Osteoblast (primary cell): ENCODE measurements at regions not wholly inside any gene's neighbourhood (a gene's known extent, or its start where the extent isn't known, plus 50 kb on each side); places are given as distances from the start of the nearest gene placed in this dataset.

Experiments used
- DNase-seq: peaks from one replicate; pipeline ENCODE4 v3.0.0; 2011; ENCODE audit warnings: low spot score, mixed read lengths; ENCODE audit not compliant: insufficient read length; ENCODE audit errors: missing footprints
- H2AFZ ChIP-seq: 2 replicates; pipeline ENCODE4 v1.6.0; 2011; ENCODE audit warnings: mild to moderate bottlenecking, low read length
- H3K27ac ChIP-seq: 2 replicates; pipeline ENCODE4 v1.5.1; 2011; ENCODE audit warnings: mild to moderate bottlenecking, low read depth, low read length, moderate library complexity
- H3K27me3 ChIP-seq: 2 replicates; pipeline ENCODE4 v1.6.0; 2012; ENCODE audit warnings: mild to moderate bottlenecking, control low read depth, inconsistent platforms, low read length, moderate library complexity; ENCODE audit not compliant: insufficient read depth
- H3K36me3 ChIP-seq: 2 replicates; pipeline ENCODE4 v1.5.1; 2011; ENCODE audit warnings: mild to moderate bottlenecking, low read length, control low read depth, moderate library complexity; ENCODE audit not compliant: insufficient read depth
- H3K4me1 ChIP-seq: 2 replicates; pipeline ENCODE4 v1.5.1; 2011; ENCODE audit warnings: mild to moderate bottlenecking, low read length, control low read depth, moderate library complexity; ENCODE audit not compliant: insufficient read depth
- H3K4me2 ChIP-seq: 2 replicates; pipeline ENCODE4 v1.6.0; 2011; ENCODE audit warnings: mild to moderate bottlenecking, low read length; ENCODE audit not compliant: insufficient read depth
- H3K4me3 ChIP-seq: fragments of 200-600 bp; sonication (generic); 3 replicates; pipeline ENCODE4 v1.5.1; 2012; ENCODE audit warnings: mild to moderate bottlenecking, low read length, inconsistent platforms; ENCODE audit not compliant: insufficient read depth
- H3K79me2 ChIP-seq: 2 replicates; pipeline ENCODE4 v1.6.0; 2012; ENCODE audit warnings: mild to moderate bottlenecking, low read length, control low read depth, inconsistent platforms; ENCODE audit not compliant: insufficient read depth
- H3K9me3 ChIP-seq: 2 replicates; pipeline ENCODE4 v1.5.1; 2011; ENCODE audit warnings: low read depth, low read length, control low read depth
- H4K20me1 ChIP-seq: 2 replicates; pipeline ENCODE4 v1.6.0; 2012; ENCODE audit warnings: mild to moderate bottlenecking, low read length, control low read depth; ENCODE audit not compliant: insufficient read depth
- TF ChIP-seq, protein P1 (sequence below): IDR thresholded peaks from 2 replicates; pipeline ENCODE4 v1.5.1; 2011; ENCODE audit warnings: mild to moderate bottlenecking, low read depth, low read length, moderate library complexity; ENCODE audit errors: extremely low read depth

DNA sequence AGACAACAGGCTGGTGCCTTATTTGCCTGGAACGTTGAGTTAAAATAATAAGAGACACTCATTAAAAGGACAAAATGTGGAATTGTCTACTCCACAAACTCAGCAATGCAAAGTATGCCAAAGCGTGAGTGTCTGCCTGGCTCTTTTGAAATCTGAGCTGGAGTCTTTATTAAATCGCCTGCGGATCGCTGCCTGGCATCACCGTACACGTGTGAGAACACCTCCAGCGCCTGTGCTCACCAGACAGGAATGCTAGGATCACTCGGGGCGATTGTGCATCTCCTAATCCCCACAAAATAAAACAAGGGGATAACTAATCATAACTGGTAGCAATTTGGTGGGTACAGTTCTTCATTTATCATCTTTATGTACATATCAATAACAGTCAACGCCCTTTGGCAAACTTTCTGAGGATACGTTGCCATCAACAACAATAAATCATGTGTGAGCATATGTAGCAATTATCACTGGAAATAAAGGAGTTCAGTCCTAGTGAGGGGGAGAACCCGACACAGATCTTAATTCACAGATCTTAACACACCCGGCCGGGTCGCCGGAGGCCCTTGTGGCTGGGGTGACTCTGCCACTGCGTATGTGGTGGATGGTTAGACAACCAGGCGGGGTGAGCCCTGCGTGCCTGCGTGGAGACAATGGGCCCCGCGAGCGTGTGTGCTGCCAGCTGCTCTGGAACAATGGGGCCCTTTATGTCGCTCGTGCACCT, 284.9 kb upstream of the IRX1 start:
- Histone ChIP-seq H3K36me3 (no peaks in the 10 kb centered on the region), H3K79me2 (no peaks in the 10 kb centered on the region), H3K4me3 (no peak overlapping the region), H3K27me3 (no peaks in the 10 kb centered on the region), H3K9me3 (no peaks in the 10 kb centered on the region), H4K20me1 (no peaks in the 10 kb centered on the region), H3K4me1 (no peaks in the 10 kb centered on the region), H3K4me2 (no peak overlapping the region), H3K27ac (no peak overlapping the region), H2AFZ (no peak overlapping the region)
- TF ChIP-seq, protein P1, sequence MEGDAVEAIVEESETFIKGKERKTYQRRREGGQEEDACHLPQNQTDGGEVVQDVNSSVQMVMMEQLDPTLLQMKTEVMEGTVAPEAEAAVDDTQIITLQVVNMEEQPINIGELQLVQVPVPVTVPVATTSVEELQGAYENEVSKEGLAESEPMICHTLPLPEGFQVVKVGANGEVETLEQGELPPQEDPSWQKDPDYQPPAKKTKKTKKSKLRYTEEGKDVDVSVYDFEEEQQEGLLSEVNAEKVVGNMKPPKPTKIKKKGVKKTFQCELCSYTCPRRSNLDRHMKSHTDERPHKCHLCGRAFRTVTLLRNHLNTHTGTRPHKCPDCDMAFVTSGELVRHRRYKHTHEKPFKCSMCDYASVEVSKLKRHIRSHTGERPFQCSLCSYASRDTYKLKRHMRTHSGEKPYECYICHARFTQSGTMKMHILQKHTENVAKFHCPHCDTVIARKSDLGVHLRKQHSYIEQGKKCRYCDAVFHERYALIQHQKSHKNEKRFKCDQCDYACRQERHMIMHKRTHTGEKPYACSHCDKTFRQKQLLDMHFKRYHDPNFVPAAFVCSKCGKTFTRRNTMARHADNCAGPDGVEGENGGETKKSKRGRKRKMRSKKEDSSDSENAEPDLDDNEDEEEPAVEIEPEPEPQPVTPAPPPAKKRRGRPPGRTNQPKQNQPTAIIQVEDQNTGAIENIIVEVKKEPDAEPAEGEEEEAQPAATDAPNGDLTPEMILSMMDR = no peak
- DNase-seq = no peak

DNA sequence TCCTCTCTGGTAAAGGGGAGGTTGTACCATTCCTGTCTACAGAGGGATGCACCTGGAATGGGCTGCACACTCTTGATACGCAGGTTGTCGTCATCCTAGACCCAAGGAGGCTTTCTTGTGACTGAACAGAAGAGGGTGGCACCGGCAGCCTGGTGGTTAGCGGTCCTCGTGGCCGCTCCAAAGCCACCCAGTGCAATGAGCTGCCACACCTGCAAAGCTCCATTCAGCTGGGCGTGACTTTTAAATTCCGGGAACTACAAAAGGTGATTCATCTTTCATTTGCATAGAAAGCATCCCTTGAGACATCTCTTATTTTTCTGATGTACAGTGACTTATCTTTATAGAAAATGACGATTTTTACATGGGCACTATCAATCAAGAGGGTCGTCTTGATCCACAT, 286.1 kb upstream of the IRX1 start:
- Histone ChIP-seq H3K4me3 (no peak overlapping the region), H3K9me3 (no peaks in the 10 kb centered on the region), H3K4me1 (no peaks in the 10 kb centered on the region), H3K27ac (no peak overlapping the region), H3K27me3 (no peaks in the 10 kb centered on the region), H4K20me1 (no peaks in the 10 kb centered on the region), H2AFZ (no peak overlapping the region), H3K79me2 (no peaks in the 10 kb centered on the region), H3K4me2 (no peak overlapping the region), H3K36me3 (no peaks in the 10 kb centered on the region)
- DNase-seq = no peak
- TF ChIP-seq, protein P1 = no peak

DNA sequence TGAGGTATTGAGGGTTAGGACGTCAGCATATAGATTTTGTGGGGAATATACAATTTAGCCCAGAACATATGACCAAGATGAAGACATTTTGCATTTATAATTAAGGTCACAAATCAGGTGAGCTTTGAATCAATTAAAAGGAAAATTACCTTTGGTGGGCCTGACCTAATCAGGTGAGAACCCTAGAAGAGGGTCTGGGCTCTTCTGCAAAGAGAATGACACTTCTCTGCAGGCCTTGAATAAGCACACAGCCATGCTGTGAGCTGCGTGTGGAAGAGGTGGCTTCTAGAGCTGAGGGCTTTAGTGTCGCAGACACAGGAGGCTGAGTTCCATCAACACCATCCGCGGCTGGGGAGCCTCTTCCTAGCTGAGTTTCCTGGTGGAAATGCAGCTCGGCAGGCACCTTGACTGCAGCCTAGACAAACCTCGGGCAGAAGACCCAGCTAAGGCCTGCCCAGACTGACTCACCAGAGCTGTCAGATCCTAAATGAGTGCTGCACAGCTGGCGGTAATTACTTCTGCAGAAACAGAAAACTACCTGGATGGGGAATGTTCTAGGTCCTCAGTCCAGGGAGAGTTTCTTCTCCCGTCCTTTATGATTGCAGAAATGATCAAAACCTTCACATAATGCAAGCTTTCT, 287.5 kb upstream of the IRX1 start:
- TF ChIP-seq, protein P1 = no peak
- DNase-seq = peak; percentile 65
- Histone ChIP-seq H4K20me1 (no peaks in the 10 kb centered on the region), H3K4me1 (no peaks in the 10 kb centered on the region), H2AFZ (no peak overlapping the region), H3K27me3 (no peaks in the 10 kb centered on the region), H3K27ac (no peak overlapping the region), H3K36me3 (no peaks in the 10 kb centered on the region), H3K4me2 (no peak overlapping the region), H3K9me3 (no peaks in the 10 kb centered on the region), H3K4me3 (no peak overlapping the region), H3K79me2 (no peaks in the 10 kb centered on the region)

DNA sequence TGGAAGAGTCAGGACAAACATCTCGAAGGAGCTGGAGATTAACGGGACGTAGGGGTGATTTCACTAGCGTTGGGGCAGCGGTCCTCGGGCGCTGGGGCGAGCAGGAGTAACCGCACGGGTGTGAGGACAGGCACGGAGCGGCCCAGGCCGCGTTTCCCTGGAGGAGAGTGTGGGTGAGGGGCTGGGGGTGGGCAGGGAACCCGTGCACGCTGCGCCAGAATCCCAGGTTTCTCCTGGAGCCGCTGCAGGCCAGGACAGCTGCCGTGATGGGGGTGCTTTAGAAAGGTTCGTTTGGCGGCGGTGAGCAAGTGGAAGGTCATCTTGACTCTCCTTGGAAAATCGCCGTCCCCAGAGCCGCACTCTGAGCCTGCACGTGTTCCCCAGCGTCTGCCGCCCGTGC, 290.2 kb upstream of the IRX1 start:
- Histone ChIP-seq H3K27me3 (no peaks in the 10 kb centered on the region), H3K4me3 (no peak overlapping the region), H3K79me2 (no peaks in the 10 kb centered on the region), H3K27ac (no peak overlapping the region), H3K4me1 (no peaks in the 10 kb centered on the region), H2AFZ (no peak overlapping the region), H3K36me3 (no peaks in the 10 kb centered on the region), H3K9me3 (peaks cover 3% of the 10 kb centered on the region), H3K4me2 (no peak overlapping the region), H4K20me1 (no peaks in the 10 kb centered on the region)
- no peak for DNase-seq
- TF ChIP-seq, protein P1 = no peak
